ENCODE measurements at regions not wholly inside any gene's neighbourhood (a gene's known extent, or its start where the extent isn't known, plus 50 kb on each side); places are given as distances from the start of the nearest gene placed in this dataset.
"Not testable (repeated sequence)": the region's sequence is repeated elsewhere in the genome, so short reads cannot be mapped to it uniquely, and the experiment has no call there.

DNA sequence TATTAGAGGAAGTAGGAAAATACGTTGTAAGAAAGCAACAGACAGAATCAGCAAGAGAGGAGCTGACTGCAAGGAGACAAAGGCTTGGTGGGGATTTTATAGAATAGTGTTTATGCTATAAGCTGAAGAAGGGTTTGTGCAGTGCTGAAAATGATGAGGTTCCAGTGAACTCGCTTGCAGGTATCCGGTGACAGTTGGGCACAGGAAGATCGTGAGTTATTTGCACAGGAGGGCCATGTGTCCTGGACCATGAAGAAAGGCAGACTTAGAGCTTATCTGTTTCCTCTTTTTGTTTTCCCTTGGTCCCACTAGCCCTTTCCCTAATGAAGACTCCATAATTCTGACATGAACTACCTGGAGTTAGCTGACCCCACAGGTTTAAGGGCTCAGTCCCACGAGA, 61.4 kb downstream of the NXNL2 start:
- DNase-seq: no peak
- ATAC-seq: no peak

DNA sequence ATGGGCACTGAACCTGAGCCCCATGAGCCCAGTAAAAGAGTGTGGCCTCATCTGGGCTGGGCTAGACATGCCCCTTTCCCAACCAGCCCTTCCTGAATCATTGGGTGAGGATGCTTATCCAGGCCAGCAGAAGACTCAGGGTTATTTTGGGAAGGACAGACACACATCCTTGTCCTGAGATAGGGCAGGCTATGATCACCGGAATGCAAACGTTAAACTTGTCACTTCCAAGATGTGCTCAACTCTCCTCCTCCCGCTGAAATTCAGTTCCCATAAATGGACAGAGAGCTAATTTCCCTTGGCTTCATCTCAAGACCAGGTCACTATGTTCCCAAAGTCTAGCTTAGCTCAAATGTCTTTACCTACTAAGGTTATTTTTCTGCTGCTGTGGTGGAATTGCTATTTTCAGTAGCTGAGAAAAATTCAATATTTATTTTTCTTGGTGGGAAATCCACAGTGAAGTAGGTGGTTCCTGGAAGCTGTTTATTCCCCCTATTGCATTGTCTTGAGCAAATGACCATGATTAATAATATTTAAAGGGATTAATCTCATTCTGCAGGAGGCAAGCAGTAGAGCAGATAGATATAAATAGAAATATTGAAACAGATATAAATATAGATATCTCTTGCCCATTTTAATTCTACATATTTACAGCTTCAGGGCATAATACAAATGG, 70.0 kb downstream of the NXNL2 start:
- ATAC-seq (no peak), DNase-seq (no peak)

DNA sequence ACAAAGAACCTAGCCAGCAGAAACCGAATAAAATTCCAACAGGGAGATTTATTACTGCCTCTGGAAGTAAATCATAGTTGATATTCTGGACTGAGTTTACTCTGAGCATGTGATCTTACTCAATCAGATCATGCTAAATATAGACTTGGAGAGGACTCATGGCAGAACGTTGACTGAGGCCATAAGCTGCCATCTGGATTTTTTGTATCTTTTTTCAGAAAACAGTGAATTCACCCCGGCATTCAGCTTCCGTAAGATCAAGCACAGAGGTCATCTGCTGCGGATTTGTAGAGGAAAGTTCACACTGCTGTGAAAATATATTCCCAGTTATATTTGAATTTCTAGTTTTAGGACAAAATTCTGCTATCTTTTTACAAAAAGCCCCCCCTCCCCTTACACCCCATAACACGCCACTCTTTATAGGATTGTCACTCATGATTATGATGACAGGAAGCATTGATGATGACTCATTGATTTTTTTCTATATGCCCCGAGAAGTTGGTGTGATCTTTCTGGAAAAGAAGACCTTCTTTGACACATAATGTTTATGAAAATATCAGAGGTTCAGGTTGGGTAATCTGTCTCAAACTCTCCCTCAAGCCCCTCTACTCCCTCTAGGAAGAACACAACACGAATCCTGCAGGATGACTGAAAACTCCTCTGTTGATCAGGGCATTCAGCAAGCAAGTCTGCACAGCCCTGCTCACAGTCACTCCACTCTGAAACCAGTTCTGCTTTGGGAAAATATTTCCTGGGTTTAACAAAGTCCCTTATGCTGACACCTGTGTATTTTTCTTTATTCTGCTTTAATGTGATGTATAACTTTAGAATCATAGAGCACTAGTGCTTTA, 70.8 kb downstream of the NXNL2 start:
- ATAC-seq (no peak), DNase-seq (no peak)

DNA sequence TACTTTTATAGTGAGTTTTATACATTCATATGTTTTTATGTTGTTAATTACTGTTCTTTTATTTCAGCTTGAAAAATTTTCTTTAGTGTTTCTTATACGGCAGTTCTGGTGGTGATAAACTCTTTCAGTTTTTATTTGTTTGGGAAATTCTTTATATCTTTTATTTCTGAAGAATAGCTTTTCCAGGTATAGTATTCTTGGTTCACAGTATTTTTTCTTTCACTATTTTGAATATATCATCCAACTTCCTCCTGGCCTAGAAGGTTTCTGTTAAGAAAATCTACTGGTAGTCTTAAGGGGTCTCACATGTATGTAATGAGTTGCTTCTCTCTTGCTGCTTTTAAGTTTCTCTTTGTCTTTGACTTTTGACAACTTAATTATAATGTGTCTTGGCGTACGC, 79.4 kb downstream of the NXNL2 start:
- no peak for ATAC-seq
- no peak for DNase-seq

DNA sequence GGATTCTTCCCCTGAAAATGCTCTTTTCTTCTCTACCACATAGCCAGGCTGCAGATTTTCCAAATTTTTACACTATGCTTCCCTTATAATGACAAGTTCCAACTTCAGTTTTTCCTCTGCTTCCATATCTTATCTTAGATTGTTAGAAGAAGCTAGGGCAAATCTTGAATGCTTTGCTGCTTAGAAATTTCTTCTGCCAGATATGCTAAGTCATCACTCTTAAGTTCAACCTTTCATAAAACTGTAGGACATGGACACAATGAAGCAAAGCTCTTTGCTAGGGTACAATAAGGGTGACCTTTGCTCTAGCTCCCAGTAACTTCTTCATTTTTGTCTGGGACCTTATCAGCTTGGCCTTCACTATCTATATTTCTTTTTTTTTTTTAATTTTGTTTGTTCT, 88.7 kb downstream of the NXNL2 start:
- no peak for DNase-seq
- ATAC-seq: no peak

DNA sequence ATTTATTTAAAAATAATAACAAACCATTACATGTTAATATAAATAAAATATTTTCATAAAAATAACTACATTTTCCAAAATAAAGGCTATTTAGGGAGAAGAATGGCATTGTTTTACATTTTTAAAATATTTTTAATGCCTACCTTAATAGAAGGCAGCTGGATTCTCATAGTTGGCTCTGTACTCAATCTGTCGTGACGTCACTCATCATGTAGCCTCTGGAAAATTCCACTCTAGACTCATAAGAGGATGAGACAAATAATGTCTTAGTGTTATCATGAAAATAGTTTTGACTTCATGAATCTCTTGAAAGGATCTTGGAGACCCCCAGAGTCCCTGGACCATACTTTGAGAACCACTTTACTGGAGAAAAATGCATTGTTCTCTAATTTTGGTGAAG, 93.1 kb downstream of the NXNL2 start:
- DNase-seq (no peak), ATAC-seq (no peak)

DNA sequence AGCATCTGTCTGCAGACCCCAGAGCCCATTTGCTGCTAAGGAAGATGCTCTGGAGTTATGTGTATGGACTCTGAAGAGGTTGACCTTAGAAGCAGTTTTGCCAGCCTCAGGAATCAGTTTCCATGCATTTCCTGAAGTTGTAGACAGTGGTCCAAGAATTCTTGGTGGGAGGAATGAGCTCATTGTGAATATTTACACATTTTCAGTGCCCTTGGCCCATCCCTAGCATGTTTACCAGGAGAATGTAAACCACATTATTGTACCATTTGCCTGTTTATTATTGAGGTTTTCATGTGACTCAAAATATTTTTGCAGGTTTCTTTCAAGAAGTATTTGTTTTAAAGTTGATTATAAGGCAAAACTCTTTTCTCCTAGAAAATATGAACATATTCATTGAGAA, 93.8 kb downstream of the NXNL2 start:
- DNase-seq: no peak

DNA sequence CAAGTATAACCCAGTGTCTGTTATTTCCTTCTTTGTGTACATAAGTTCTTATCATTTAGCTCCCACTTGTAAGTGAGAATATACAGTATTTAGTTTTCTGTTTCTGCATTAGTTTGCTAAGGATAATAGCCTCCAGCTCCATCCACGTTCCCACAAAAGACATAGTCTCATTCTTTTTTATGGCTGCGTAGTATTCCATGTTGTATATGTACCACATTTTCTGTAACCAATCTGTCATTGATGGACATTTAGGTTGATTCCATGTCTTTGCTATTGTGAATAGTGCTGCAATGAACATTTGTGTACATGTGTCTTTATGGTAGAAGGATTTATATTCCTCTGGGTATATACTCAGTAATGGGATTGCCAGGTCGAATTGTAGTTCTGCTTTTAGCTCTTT, 95.6 kb downstream of the NXNL2 start:
- ATAC-seq, DNase-seq: not testable (repeated sequence)

More for the DNA sequence above, 93.8 kb downstream of the NXNL2 start:
- ATAC-seq: no peak

DNA sequence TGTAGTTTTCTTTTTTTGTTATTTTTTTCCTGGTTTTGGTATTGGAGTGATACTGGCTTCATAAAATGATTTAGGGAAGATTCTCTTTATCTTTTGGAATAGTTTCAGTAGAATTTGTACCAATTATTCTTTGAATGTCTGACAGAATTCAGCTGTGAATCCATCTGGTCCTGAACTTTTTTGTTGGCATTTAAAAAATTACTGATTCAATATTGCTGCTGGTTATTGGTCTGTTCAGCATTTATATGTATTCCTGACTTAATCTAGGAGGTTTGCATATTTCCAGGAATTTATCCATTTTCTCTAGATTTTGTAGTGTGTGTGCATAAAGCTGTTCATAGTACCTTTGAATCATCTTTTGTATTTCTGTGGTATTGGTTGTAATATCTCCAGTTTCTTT, 100.2 kb downstream of the NXNL2 start:
- ATAC-seq (no peak), DNase-seq (no peak)

DNA sequence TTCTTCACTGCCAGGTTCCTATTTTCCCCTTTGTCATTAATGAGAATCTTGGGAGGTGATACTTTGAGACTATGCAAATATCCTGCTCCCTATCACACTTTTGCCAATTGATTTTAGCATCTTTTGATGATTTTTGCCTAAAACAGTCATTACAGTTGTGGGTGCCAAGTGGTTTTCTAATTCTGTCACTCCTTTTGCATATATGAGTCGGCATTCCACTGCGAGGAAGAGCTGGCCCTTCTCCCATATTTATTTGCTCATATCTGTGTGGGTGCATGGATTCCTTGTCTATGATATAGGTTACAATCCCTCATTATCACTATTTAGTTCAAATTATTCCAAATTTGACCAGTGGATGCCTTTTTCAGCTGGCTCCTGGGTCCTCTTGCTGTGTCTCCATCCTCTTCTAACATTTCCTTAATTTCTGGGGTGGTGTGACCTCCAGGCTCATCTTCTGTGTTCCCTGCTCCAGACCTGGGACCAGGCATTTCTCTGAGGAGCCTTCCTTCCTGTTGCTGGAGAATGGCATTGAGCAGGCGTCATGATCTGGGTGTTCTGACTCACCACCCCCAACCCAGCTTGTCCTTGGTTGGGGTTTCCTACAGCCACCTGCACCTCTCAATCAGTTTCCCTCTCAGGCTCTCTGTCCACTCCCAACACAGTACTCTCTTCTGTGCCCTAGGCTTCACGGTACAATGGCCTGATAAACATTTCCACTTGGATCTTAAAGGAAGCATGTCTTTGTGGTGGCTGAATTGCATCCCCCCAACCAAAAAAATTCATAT, 106.7 kb downstream of the NXNL2 start:
- no peak for DNase-seq

DNA sequence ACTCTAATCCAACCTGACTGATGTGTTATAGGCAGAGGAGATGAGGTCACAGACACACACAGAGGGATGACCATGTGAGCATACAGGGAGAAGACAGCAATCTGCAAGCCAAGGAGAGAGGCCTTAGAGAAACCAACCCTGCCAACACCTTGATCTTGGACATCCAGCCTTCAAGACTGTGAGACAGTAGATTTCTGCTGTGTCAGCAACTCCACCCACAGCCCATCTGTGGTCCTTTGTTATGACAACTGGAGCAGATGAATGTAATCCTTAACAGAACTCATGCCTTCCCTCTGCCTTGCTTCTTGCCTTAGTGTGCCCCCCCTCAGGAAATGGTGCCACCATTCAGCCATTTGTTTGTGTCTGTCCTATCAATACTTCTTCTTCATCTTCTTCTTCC, 107.4 kb downstream of the NXNL2 start:
- ATAC-seq (no peak), DNase-seq (no peak)

More for the DNA sequence above, 106.7 kb downstream of the NXNL2 start:
- ATAC-seq: no peak

DNA sequence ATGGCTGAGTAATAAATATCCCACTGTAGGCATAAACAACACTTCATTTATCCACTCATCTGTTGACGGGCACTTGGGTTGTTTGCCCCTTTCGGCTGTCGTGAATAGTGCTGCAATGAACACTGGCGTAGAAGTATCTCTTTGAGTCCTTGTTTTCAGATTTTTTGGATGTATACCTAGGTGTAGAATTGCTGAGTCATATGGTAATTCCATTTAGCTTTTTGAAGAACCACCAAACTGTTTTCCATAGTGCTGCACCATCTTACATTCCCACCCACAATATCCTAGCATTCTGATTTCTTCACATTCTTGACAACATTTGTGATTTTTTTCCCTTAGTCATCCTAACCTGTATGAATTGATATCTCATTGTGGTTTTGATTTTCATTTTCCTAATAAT, 109.0 kb downstream of the NXNL2 start:
- no peak for DNase-seq
- ATAC-seq: no peak

DNA sequence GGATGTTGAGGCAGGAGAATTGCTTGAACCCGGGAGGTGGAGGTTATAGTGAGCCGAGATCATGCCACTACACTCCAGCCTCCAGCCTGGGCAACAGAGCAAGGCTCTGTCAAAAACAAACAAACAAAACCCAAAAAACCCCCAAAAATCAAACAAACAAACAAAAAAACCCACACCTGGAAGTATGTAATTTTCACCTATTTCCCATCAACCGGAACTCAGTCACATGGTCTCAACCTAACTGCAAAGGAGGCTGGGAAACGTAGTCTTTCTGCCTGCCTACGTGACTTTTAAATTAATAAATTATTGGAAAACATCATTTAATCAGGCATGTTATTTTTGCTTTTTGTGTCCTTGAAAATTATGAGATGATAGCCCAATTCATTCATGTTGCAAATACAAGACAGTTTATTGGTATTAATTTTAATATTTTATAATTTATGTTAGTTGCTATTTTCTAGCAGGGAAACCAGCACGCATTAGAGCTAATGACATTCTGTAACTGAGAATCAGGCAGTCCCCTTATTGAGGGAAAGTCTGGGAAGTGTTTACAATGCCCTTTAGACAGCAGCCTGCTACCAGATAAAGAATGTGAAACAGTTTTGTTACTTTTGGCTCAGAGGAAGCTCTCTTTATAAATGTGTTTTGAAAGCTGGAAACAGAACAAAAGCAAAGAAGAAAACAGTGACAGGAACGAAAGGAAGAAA, 110.3 kb downstream of the NXNL2 start:
- DNase-seq (no peak), ATAC-seq (no peak)

DNA sequence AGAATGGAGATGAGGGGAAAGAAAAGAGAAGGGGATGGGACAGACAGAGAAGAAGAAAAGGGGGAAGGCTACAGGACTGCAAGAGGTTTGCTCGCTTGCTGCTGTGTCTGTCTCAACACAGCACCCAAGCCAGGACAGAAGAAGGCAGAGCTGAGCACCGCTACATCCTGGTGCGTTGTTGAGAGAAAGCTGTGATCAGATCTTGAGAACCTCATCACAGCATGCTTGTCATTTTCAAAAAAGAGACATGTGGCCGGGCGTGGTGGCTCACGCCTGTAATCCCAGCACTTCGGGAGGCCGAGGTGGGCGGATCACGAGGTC, 110.9 kb downstream of the NXNL2 start:
- ATAC-seq (no peak), DNase-seq (no peak)

DNA sequence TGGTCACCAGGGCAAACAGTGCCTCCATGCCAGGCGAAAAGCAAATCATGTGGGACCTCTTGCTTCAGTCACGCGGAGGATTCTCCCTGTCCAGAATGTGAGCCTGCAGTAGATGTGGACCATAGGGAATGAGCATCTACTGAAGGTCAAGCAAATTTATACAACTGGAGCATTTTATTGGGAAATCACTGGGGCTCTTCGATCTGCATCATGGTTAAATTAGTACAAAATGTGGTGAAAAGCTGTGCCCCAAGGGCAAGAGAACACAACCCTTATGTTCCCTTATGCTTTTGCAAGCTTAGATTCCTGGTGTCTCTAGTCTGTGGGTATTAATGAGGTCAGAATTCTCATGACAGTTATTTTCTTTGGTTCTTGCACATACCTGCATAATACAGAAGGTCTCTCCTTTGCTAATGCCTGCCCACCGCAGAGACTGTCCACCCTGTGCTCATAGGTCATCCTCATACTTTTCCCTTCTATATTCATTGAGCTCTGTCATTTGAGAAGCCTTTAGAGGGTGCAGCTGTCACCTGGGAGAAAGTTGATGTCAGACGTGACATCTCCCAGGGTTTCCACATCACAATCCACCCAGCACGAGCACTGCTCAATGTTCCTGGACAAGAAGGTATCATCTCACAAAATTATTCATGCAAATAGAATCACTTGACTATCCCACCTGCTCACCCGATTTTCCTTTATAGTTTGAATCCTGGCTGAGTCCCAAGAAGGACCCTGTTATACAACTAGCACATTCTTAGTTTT, 111.7 kb downstream of the NXNL2 start:
- ATAC-seq: no peak

DNA sequence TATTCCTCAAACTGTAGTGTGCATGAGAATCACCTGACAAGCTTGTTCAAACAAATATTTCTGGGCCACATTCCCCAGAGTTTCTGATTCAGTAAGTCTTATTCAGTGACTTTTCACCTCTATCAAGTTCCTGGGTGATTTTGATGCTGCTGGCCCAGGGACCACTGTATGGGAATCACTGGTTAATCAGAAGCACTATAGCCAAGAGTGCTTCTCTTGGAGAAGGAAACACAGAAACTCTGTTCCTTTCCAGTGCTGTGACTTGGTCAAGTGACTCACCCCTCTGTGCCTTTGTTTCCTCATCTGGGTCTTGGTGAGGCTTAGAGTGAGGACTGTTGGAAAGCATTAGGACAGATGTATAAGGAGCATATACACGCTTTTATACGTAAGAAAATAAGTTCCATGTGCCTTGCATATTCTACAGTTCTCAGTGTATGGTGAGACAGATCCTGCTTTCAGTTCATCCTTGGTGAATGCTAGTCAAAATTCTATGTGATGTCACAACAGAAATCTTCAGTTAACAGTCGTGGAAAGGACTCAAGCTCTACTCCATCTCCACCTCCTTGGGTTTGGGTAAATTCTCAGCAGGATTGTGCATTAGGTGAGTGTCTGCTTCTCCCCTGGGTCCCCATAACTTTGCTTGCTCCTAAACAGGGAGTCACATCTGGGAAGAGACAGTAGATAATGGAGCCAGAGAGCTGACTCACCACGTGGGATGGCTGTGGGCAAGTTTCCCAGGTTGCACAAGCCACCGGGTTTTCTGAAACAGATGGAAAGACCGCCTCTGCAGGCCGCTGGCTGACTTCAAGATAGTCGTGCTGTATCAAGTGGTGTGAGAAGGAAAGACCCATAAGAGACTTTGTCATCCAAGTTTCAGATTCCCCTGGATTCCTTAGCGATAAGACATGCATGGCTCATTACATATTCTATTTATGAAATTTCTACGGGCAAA, 117.0 kb downstream of the NXNL2 start:
- DNase-seq: no peak
- ATAC-seq: no peak

More for the DNA sequence above, 111.7 kb downstream of the NXNL2 start:
- DNase-seq: no peak

DNA sequence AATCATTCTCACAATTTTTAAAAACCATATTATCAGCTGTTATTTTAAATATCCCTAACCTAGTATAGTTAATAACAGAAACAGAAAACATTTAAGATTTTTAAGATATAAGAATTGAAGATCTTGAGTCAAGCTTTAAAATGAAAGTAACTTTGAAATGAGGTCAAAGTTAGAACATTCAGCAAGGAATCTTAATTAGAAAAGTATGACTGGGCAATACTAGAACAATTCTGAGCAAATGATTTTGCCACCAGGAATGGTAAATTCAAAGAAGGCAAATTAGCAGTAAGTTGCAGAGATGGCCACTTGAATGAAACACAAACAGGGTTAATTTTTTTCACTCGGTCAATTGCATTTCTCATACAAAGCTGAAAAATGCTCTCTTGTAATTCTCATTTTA, 117.9 kb downstream of the NXNL2 start:
- DNase-seq (no peak), ATAC-seq (no peak)

DNA sequence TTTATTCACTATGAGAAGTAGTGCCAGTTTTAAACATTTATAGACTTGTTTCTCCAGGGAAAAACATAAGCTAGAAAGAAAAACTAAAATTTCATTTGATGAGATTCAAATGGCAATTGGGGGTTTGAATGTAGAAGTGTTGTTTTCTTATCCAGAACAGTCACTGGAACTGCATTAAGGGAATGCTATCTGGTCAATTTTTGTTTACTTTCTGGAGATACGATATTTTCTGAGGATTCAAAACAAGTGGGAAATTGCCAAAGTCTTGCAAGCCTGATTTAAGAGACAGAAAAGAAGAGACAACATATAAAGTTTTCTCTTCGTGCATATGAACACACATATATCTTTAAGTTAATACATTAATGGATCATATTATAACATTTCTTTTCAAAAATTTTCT, 118.4 kb downstream of the NXNL2 start:
- DNase-seq (no peak), ATAC-seq (no peak)

DNA sequence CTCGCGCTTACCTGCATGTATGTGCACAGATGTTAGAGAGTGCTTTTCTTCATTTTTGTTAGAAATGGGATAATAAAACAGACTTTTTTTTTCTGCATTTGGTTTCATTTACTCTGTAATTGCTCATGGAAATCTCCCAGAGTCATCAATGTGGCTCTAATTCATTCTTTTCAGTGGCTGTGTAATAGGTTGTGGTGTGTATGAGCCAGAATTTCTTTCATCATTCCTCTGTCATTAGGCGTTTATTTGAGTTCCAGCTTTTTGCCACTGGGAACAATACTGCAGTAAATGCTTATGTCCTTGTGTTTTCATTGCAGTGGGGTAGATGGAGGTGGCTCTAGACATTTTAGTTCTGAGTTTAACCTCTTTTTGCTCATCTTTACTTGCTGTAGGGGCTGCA, 118.9 kb downstream of the NXNL2 start:
- ATAC-seq: no peak
- no peak for DNase-seq

DNA sequence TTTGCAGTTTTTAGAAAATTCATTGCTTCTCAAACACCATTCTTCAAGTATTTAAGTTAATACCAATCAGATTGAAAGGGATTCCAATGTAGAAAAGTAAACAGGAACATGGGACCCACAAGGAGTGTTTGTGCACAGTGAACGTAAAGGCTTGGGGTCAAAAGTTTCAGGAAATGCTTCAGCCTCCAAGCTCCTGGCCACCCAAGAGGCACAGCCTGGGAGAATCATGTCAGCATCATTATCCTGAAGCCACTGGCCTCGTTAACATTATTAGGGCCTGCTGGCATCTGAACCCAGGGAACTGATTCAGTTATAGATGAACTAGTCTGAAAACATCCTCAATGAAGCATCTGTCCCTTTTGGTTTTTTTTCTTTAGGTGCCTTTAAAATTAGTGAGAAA, 122.9 kb downstream of the NXNL2 start:
- no peak for ATAC-seq
- DNase-seq: no peak

Measured in stimulated activated naive CD8-positive, alpha-beta T cell treated with anti-CD3 and anti-CD28 coated beads, Interleukin-15, Interleukin-2, amounts not matched to agents 100 U/mL and 50 U/mL, for 24 hours (primary cell).